SK-N-MC (cell line): ENCODE measurements at regions not wholly inside any gene's neighbourhood (a gene's known extent, or its start where the extent isn't known, plus 50 kb on each side); places are given as distances from the start of the nearest gene placed in this dataset.

Source experiments
- DNase-seq: peaks from one replicate; pipeline ENCODE4 v3.0.0-alpha.2; 2011; ENCODE audit warnings: low read depth, low spot score
- H3K27ac ChIP-seq: fragments of 200-600 bp; sonication (generic); 2 replicates; pipeline ENCODE4 v1.5.1; 2016; ENCODE audit warnings: mixed run types
- H3K36me3 ChIP-seq: fragments of 200-600 bp; sonication (generic); 2 replicates; pipeline ENCODE4 v1.6.1; 2017; ENCODE audit warnings: antibody characterized with exemption, low read length, mixed read lengths; ENCODE audit not compliant: insufficient read depth
- H3K4me3 ChIP-seq: fragments of 200-600 bp; sonication (generic); 2 replicates; pipeline ENCODE4 v1.5.1; 2016
- H3K9ac ChIP-seq: fragments of 200-600 bp; sonication (generic); 2 replicates; pipeline ENCODE4 v1.8.0; 2017; ENCODE audit warnings: mixed run types, mixed read lengths; ENCODE audit not compliant: insufficient read length
- H3K9me3 ChIP-seq: fragments of 200-600 bp; sonication (generic); 2 replicates; pipeline ENCODE4 v1.6.1; 2017; ENCODE audit warnings: low read depth, mild to moderate bottlenecking, antibody characterized with exemption, low read length, moderate library complexity, mixed read lengths
- EZH2 ChIP-seq: fragments of 200-600 bp; sonication (generic); IDR thresholded peaks from one replicate; pipeline ENCODE4 v1.6.1; 2017; ENCODE audit warnings: antibody characterized with exemption
- FOXP2 ChIP-seq: optimal IDR thresholded peaks from 2 replicates; pipeline ENCODE3; 2011; ENCODE audit warnings: mild to moderate bottlenecking, moderate library complexity; ENCODE audit not compliant: insufficient read depth; ENCODE audit errors: extremely low read length, control extremely low read depth
- POLR2AphosphoS5 ChIP-seq: IDR thresholded peaks from 2 replicates; pipeline ENCODE4 v1.6.1; 2012; ENCODE audit warnings: mild to moderate bottlenecking, low read depth, low read length, borderline replicate concordance

DNA sequence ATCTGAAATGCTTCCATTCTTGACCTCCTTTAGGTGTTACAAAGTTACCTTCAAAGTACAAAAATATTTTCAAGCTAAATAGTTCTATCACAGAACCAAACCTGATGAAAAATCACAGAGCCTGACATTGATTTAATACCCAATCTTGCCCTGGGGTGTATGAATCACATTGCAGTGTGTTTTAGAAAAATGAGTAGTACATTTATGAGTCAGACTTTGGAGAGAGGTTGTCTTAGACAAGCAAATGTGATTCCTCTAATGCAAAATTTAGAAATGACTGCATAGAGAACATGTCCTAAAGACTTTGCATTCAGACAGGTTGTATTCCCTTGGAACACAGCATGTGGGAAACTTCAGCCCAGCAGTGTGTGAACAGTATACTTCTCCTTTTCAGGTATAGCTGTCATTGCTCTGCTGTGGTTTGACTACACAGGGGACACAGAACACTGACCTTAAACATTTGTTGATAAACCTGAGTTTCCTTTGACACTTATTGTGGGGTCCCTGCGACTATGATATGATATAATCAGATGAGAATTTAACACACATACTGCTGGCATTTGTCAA lies 972.1 kb downstream of the JRKL start:
- Histone ChIP-seq H3K9me3 (no peaks in the 10 kb centered on the region), H3K27ac (no peak overlapping the region), H3K9ac (no peak overlapping the region), H3K4me3 (no peak overlapping the region), H3K36me3 (no peaks in the 10 kb centered on the region)
- no peak for DNase-seq
- TF ChIP-seq EZH2 (no peak), FOXP2 (no peak), POLR2AphosphoS5 (no peak)

DNA sequence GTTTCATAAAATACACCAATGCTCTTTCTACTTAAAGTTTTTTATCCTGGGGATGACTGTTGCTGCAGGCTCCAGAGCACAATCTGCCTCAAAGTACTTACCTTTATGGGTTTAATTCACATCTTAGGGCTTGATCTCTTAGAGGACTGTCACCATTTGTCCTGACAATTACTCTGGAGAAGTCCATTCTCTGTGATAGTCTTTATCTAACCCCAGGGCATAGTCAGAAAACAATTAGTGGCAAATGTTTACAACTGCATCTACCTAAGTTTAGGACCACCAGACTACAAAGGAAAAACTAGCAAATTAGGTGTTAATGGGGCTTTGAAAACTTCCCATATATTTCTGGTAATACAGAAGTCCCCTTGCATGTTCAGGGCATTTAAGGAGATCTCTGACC lies 973.5 kb downstream of the JRKL start:
- Histone ChIP-seq H3K4me3 (no peak overlapping the region), H3K9me3 (no peaks in the 10 kb centered on the region), H3K27ac (no peak overlapping the region), H3K9ac (no peak overlapping the region), H3K36me3 (no peaks in the 10 kb centered on the region)
- no peak for DNase-seq
- no peak for TF ChIP-seq EZH2
- no peak for TF ChIP-seq POLR2AphosphoS5
- no peak for TF ChIP-seq FOXP2

DNA sequence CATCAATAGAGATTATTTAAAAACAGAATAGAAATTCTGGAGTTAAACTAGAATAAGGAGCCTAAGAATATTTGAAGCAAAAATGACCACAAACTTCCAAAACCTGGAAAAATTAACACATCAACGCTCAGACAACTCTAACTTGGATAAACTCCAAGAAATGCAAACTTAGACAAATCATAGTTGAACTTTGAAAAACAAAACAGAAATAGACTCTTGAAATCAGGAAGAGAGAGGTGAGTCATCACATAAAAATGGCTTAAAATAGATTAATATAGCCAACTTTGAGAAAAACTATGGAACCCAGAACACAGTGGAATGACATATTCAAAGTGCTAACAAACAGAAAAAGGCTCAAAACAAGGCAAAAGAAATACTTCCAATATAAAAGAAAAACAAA lies 974.2 kb downstream of the JRKL start:
- Histone ChIP-seq H3K36me3 (no peaks in the 10 kb centered on the region), H3K9me3 (no peaks in the 10 kb centered on the region), H3K9ac (no peak overlapping the region), H3K27ac (no peak overlapping the region), H3K4me3 (no peak overlapping the region)
- DNase-seq: no peak
- TF ChIP-seq EZH2: no peak

DNA sequence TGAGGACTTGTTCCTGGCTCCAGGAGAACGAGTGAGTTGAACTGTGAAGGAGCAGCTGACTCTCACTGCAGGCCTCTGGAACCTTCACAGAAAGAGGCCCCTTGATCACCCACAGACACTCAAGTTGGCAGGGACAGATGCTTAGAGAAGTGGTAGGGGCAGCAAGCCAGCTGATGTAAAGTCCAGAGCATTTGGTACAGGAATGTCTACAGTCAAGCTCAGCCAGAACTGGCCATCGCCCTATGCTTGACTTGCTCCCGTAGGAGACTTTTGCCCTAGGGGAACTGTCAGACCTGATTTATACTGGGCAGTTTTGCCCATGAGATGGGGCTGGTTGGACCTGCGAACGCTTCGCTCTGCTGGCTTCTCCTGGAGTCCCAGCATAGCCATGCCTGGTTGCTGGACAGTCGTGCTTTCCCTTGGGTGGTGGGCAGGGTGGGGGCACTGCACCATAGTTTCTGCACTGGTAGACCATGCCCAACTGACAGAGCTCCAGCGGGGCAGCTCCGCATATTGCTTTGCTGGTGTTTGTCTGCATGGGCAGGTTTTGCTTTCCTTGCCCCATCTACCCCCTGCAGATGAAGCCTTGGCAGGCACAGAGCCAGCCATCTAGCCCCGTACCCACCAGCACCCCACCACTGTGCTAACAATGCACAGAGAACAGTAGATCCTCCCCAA lies 977.7 kb downstream of the JRKL start:
- no peaks in the 10 kb centered on the region for H3K9me3 ChIP-seq

DNA sequence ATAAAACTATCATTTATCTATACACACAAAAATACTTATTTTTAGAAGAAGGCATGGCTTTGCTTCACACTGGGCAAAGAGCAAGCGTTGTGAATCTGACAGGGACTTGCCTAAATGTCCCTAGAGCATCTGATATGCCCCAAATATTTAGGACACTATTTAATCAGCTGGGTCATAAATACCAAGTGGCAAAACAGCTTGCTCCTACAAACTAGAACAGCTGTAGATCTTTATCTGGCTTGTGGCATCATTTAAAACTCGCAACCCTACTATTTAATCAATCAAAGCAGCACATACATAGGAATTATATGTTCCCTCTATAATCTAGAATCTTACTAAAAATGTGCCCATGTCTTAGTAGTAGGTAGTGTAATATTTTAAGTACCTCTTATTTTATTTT lies 999.5 kb downstream of the JRKL start:
- no peak for DNase-seq
- Histone ChIP-seq H3K9ac (no peak overlapping the region), H3K27ac (no peak overlapping the region), H3K9me3 (no peaks in the 10 kb centered on the region), H3K4me3 (no peak overlapping the region), H3K36me3 (no peaks in the 10 kb centered on the region)
- TF ChIP-seq EZH2: no peak
- TF ChIP-seq POLR2AphosphoS5: no peak
- no peak for TF ChIP-seq FOXP2

More for the DNA sequence above, 977.7 kb downstream of the JRKL start:
- no peak overlapping the region for H3K4me3 ChIP-seq
- no peaks in the 10 kb centered on the region for H3K36me3 ChIP-seq
- no peak for DNase-seq
- no peak overlapping the region for H3K27ac ChIP-seq
- no peak for TF ChIP-seq EZH2
- H3K9ac ChIP-seq: no peak overlapping the region

DNA sequence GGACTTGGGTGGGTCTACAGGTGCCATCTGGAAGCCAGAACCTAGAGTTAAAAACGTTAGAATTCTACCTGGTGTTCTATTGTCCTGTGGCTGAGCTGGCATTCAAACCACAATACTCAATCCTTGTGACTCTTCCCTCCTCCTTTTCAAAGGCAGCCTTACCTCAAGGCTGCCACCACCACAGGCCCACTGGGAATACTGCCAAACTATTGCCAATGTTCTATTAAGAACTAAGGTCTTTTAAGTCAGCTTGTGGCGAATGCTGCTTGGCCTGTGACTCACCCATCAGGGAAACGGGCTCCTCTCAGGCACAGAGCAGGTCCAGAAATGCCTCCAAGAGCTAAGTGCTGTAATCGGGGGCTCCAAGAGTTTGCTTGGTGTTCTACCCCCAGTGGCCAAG lies 1008.4 kb downstream of the JRKL start:
- TF ChIP-seq EZH2 (no peak), POLR2AphosphoS5 (no peak), FOXP2 (no peak)
- Histone ChIP-seq H3K9me3 (no peaks in the 10 kb centered on the region), H3K9ac (no peak overlapping the region), H3K27ac (no peak overlapping the region), H3K36me3 (no peaks in the 10 kb centered on the region), H3K4me3 (no peak overlapping the region)
- DNase-seq: no peak

DNA sequence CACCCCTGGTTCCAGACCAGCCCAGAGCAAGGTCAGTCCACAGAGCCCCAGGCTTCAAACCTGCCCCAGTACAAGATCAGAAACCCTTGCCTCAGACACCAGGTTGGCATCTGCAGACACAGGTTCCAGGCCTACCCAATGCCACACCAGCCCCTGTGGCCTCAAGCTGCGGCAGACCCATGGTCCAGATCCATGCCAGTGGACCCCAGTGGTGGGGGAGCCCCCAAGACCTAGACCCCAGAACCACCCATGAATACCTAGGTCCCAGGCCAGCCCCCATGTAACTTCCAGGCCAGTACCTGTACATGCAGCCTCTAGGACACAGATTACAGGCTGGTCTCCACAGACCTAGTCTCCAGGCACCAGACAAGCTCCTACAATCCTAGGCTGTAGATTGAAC lies 1019.3 kb downstream of the JRKL start:
- Histone ChIP-seq H3K9me3 (no peaks in the 10 kb centered on the region), H3K36me3 (no peaks in the 10 kb centered on the region), H3K9ac (no peak overlapping the region), H3K4me3 (no peak overlapping the region), H3K27ac (no peak overlapping the region)
- DNase-seq: no peak
- no peak for TF ChIP-seq POLR2AphosphoS5
- no peak for TF ChIP-seq FOXP2
- no peak for TF ChIP-seq EZH2

DNA sequence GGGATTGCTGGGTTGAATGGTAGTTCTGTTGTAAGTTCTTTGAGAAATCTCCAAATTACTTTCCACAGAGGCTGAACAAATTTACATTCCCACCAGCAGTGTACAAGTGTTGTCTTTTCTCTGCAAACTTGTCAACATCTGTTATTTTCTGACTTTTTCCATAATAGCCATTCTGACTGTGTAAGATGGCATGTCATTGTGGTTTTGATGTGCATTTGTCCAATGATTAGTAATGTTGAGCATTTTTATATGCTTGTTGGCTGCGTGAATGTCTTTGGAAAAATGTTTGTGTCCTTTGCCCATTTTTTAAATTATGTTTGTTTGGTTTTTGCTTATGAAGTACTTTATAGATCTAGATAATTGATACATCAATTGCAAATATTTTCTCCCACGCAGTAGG lies 1025.0 kb downstream of the JRKL start:
- DNase-seq: no peak
- H3K9me3 ChIP-seq: no peaks in the 10 kb centered on the region
- TF ChIP-seq FOXP2 (no peak), EZH2 (no peak), POLR2AphosphoS5 (no peak)

DNA sequence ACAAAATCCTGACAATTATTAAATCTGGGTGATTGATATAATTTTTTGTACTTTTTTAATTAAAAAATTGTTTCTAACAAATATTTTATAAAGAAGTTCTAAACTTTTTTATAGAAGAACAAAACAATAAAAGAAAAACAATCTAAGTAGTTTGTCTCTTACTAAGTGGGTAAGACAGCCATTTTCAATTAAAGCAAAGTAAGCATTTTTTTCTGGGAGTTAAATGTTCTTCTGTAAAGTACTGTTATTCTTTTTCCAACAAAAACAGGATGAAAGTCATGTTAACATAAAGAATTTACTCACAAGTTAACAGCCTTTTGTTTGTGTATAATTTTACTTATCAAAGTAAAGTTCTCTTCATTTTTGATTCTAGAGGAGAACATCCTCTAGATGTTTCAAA lies 1029.9 kb downstream of the JRKL start:
- DNase-seq: no peak
- Histone ChIP-seq H3K9me3 (no peaks in the 10 kb centered on the region), H3K4me3 (no peak overlapping the region), H3K9ac (no peak overlapping the region), H3K36me3 (no peaks in the 10 kb centered on the region), H3K27ac (no peak overlapping the region)
- TF ChIP-seq EZH2: no peak

More for the DNA sequence above, 1025.0 kb downstream of the JRKL start:
- no peak overlapping the region for H3K4me3 ChIP-seq
- H3K36me3 ChIP-seq: no peaks in the 10 kb centered on the region
- no peak overlapping the region for H3K9ac ChIP-seq
- H3K27ac ChIP-seq: no peak overlapping the region
